ENCODE measurements at regions not wholly inside any gene's neighbourhood (a gene's known extent, or its start where the extent isn't known, plus 50 kb on each side); places are given as distances from the start of the nearest gene placed in this dataset.
A peak's percentile ranks its signal among the peaks of the same experiment; 100 is the strongest.

GRCh38 chr10:44500451-44500850 is 115.6 kb upstream of the CXCL12 start:
- ATAC-seq (ENCODE audit: low FRiP score) (no peak), DNase-seq (no peak)
- intact Hi-C loops (cut with DNase I) = no loop called here
- WGBS, 2 donors = 2 to 22% methylated on average over 1 of the region's 1 CpG
- Histone ChIP-seq H3K4me3 (ENCODE audit: low read length in 2 of 2) (no peak overlapping the region), H3K27ac (ENCODE audit: low read depth in 1 of 2, low read length in 2 of 2) (no peak overlapping the region), H3K9me3 (ENCODE audit: control insufficient read depth, low read length) (no peaks in the 10 kb centered on the region), H3K4me1 (ENCODE audit: control insufficient read depth in 1 of 2, insufficient read depth in 2 of 2, low read length in 2 of 2) (no peaks in the 10 kb centered on the region), H3K36me3 (ENCODE audit: control insufficient read depth in 1 of 2, insufficient read depth in 2 of 2, low read length in 1 of 2) (no peaks in the 10 kb centered on the region), H3K27me3 (ENCODE audit: control insufficient read depth in 1 of 2, insufficient read depth in 2 of 2, low read length in 1 of 2) (no peaks in the 10 kb centered on the region)

GRCh38 chr10:44506386-44506785 is 121.5 kb upstream of the CXCL12 start:
- intact Hi-C loops (cut with DNase I) = no loop called here

GRCh38 chr10:44510379-44511115 is 125.7 kb upstream of the CXCL12 start:
- 86 to 88% methylated on average over 6 of the region's 6 CpGs for WGBS, 2 donors
- Histone ChIP-seq H3K36me3 (ENCODE audit: control insufficient read depth in 1 of 2, insufficient read depth in 2 of 2, low read length in 1 of 2) (no peaks in the 10 kb centered on the region), H3K4me3 (ENCODE audit: low read length in 2 of 2) (no peak overlapping the region), H3K27me3 (ENCODE audit: control insufficient read depth in 1 of 2, insufficient read depth in 2 of 2, low read length in 1 of 2) (no peaks in the 10 kb centered on the region), H3K27ac (ENCODE audit: low read depth in 1 of 2, low read length in 2 of 2) (no peak overlapping the region), H3K9me3 (ENCODE audit: control insufficient read depth, low read length) (no peaks in the 10 kb centered on the region), H3K4me1 (ENCODE audit: control insufficient read depth in 1 of 2, insufficient read depth in 2 of 2, low read length in 2 of 2) (no peaks in the 10 kb centered on the region)
- intact Hi-C loops (cut with DNase I) = no loop called here
- DNase-seq (no peak), ATAC-seq (ENCODE audit: low FRiP score) (no peak)

More at GRCh38 chr10:44506386-44506785, 121.5 kb upstream of the CXCL12 start:
- Histone ChIP-seq H3K4me1 (ENCODE audit: control insufficient read depth in 1 of 2, insufficient read depth in 2 of 2, low read length in 2 of 2) (no peaks in the 10 kb centered on the region), H3K4me3 (ENCODE audit: low read length in 2 of 2) (no peak overlapping the region), H3K36me3 (ENCODE audit: control insufficient read depth in 1 of 2, insufficient read depth in 2 of 2, low read length in 1 of 2) (no peaks in the 10 kb centered on the region), H3K9me3 (ENCODE audit: control insufficient read depth, low read length) (no peaks in the 10 kb centered on the region), H3K27me3 (ENCODE audit: control insufficient read depth in 1 of 2, insufficient read depth in 2 of 2, low read length in 1 of 2) (no peaks in the 10 kb centered on the region), H3K27ac (ENCODE audit: low read depth in 1 of 2, low read length in 2 of 2) (no peak overlapping the region)
- no peak for DNase-seq
- ATAC-seq (ENCODE audit: low FRiP score) = no peak
- WGBS, 2 donors = 96% methylated on average over 3 of the region's 3 CpGs

- DNase-seq (no peak), ATAC-seq (ENCODE audit: low FRiP score) (no peak)
- no peaks in the 10 kb centered on the region for H3K36me3 ChIP-seq (ENCODE audit: control insufficient read depth in 1 of 2, insufficient read depth in 2 of 2, low read length in 1 of 2)
- no peak overlapping the region for H3K27ac ChIP-seq (ENCODE audit: low read depth in 1 of 2, low read length in 2 of 2)
- no peaks in the 10 kb centered on the region for H3K27me3 ChIP-seq (ENCODE audit: control insufficient read depth in 1 of 2, insufficient read depth in 2 of 2, low read length in 1 of 2)
- intact Hi-C loops (cut with DNase I) = no loop called here
- 95 to 99% methylated on average over 2 of the region's 2 CpGs for WGBS, 2 donors
- H3K4me1 ChIP-seq (ENCODE audit: control insufficient read depth in 1 of 2, insufficient read depth in 2 of 2, low read length in 2 of 2) = no peaks in the 10 kb centered on the region
- no peak overlapping the region for H3K4me3 ChIP-seq (ENCODE audit: low read length in 2 of 2)
- no peaks in the 10 kb centered on the region for H3K9me3 ChIP-seq (ENCODE audit: control insufficient read depth, low read length)
These were observed 126.3 kb upstream of the CXCL12 start for GRCh38 chr10:44511166-44511565.

- intact Hi-C loops (cut with DNase I) = no loop called here
- no peak for ATAC-seq (ENCODE audit: low FRiP score)
- no peaks in the 10 kb centered on the region for H3K9me3 ChIP-seq (ENCODE audit: control insufficient read depth, low read length)
- H3K27ac ChIP-seq (ENCODE audit: low read depth in 1 of 2, low read length in 2 of 2) = no peak overlapping the region
- 89 to 93% methylated on average over 2 of the region's 2 CpGs for WGBS, 2 donors
- H3K27me3 ChIP-seq (ENCODE audit: control insufficient read depth in 1 of 2, insufficient read depth in 2 of 2, low read length in 1 of 2) = no peaks in the 10 kb centered on the region
- H3K36me3 ChIP-seq (ENCODE audit: control insufficient read depth in 1 of 2, insufficient read depth in 2 of 2, low read length in 1 of 2) = no peaks in the 10 kb centered on the region
- H3K4me3 ChIP-seq (ENCODE audit: low read length in 2 of 2) = no peak overlapping the region
- no peak for DNase-seq
- H3K4me1 ChIP-seq (ENCODE audit: control insufficient read depth in 1 of 2, insufficient read depth in 2 of 2, low read length in 2 of 2) = no peaks in the 10 kb centered on the region
These were observed 126.7 kb upstream of the CXCL12 start for GRCh38 chr10:44511601-44512000.

GRCh38 chr10:44512431-44513022 is 127.6 kb upstream of the CXCL12 start:
- intact Hi-C loops (cut with DNase I) = no loop called here

GRCh38 chr10:44513591-44513990 is 128.7 kb upstream of the CXCL12 start:
- no peak overlapping the region for H3K4me3 ChIP-seq (ENCODE audit: low read length in 2 of 2)
- 72 to 76% methylated on average over 5 of the region's 5 CpGs for WGBS, 2 donors
- intact Hi-C loops (cut with DNase I) = no loop called here
- H3K27me3 ChIP-seq (ENCODE audit: control insufficient read depth in 1 of 2, insufficient read depth in 2 of 2, low read length in 1 of 2) = no peaks in the 10 kb centered on the region
- no peak for DNase-seq
- ATAC-seq (ENCODE audit: low FRiP score) = peak; percentile 28
- no peaks in the 10 kb centered on the region for H3K36me3 ChIP-seq (ENCODE audit: control insufficient read depth in 1 of 2, insufficient read depth in 2 of 2, low read length in 1 of 2)
- H3K4me1 ChIP-seq (ENCODE audit: control insufficient read depth in 1 of 2, insufficient read depth in 2 of 2, low read length in 2 of 2) = no peaks in the 10 kb centered on the region
- H3K27ac ChIP-seq (ENCODE audit: low read depth in 1 of 2, low read length in 2 of 2) = no peak overlapping the region
- no peaks in the 10 kb centered on the region for H3K9me3 ChIP-seq (ENCODE audit: control insufficient read depth, low read length)

More at GRCh38 chr10:44512431-44513022, 127.6 kb upstream of the CXCL12 start:
- H3K36me3 ChIP-seq (ENCODE audit: control insufficient read depth in 1 of 2, insufficient read depth in 2 of 2, low read length in 1 of 2) = no peaks in the 10 kb centered on the region
- no peak overlapping the region for H3K27ac ChIP-seq (ENCODE audit: low read depth in 1 of 2, low read length in 2 of 2)
- no peaks in the 10 kb centered on the region for H3K27me3 ChIP-seq (ENCODE audit: control insufficient read depth in 1 of 2, insufficient read depth in 2 of 2, low read length in 1 of 2)
- no peak overlapping the region for H3K4me3 ChIP-seq (ENCODE audit: low read length in 2 of 2)
- no peaks in the 10 kb centered on the region for H3K4me1 ChIP-seq (ENCODE audit: control insufficient read depth in 1 of 2, insufficient read depth in 2 of 2, low read length in 2 of 2)
- WGBS, 2 donors = 33 to 38% methylated on average over 4 of the region's 4 CpGs
- no peak for ATAC-seq (ENCODE audit: low FRiP score)
- no peak for DNase-seq
- H3K9me3 ChIP-seq (ENCODE audit: control insufficient read depth, low read length) = no peaks in the 10 kb centered on the region

GRCh38 chr10:44516891-44517290 is 132.0 kb upstream of the CXCL12 start:
- Histone ChIP-seq H3K9me3 (ENCODE audit: control insufficient read depth, low read length) (no peaks in the 10 kb centered on the region), H3K4me1 (ENCODE audit: control insufficient read depth in 1 of 2, insufficient read depth in 2 of 2, low read length in 2 of 2) (no peaks in the 10 kb centered on the region), H3K27me3 (ENCODE audit: control insufficient read depth in 1 of 2, insufficient read depth in 2 of 2, low read length in 1 of 2) (no peaks in the 10 kb centered on the region), H3K4me3 (ENCODE audit: low read length in 2 of 2) (no peak overlapping the region), H3K36me3 (ENCODE audit: control insufficient read depth in 1 of 2, insufficient read depth in 2 of 2, low read length in 1 of 2) (no peaks in the 10 kb centered on the region), H3K27ac (ENCODE audit: low read depth in 1 of 2, low read length in 2 of 2) (no peak overlapping the region)
- no peak for DNase-seq
- intact Hi-C loops (cut with DNase I) = no loop called here
- no peak for ATAC-seq (ENCODE audit: low FRiP score)
- WGBS, 2 donors = 40 to 44% methylated on average over 6 of the region's 6 CpGs

- H3K27ac ChIP-seq (ENCODE audit: low read depth in 1 of 2, low read length in 2 of 2) = no peak overlapping the region
- no peaks in the 10 kb centered on the region for H3K27me3 ChIP-seq (ENCODE audit: control insufficient read depth in 1 of 2, insufficient read depth in 2 of 2, low read length in 1 of 2)
- ATAC-seq (ENCODE audit: low FRiP score) (no peak), DNase-seq (no peak)
- intact Hi-C loops (cut with DNase I) = no loop called here
- no peak overlapping the region for H3K4me3 ChIP-seq (ENCODE audit: low read length in 2 of 2)
- WGBS, 2 donors = 72 to 89% methylated on average over 7 of the region's 7 CpGs
- no peaks in the 10 kb centered on the region for H3K4me1 ChIP-seq (ENCODE audit: control insufficient read depth in 1 of 2, insufficient read depth in 2 of 2, low read length in 2 of 2)
- no peaks in the 10 kb centered on the region for H3K36me3 ChIP-seq (ENCODE audit: control insufficient read depth in 1 of 2, insufficient read depth in 2 of 2, low read length in 1 of 2)
- H3K9me3 ChIP-seq (ENCODE audit: control insufficient read depth, low read length) = no peaks in the 10 kb centered on the region
These were observed 132.7 kb upstream of the CXCL12 start for GRCh38 chr10:44517635-44518034.
